Chondrocyte (in vitro differentiated cells): ENCODE measurements at regions not wholly inside any gene's neighbourhood (a gene's known extent, or its start where the extent isn't known, plus 50 kb on each side); places are given as distances from the start of the nearest gene placed in this dataset.
A peak's percentile ranks its signal among the peaks of the same experiment; 100 is the strongest.

Experiments used
- DNase-seq: peaks from one replicate; pipeline ENCODE4 v3.0.0; 2021; ENCODE audit warnings: mixed read lengths, low spot score
- H3K27ac Mint-ChIP-seq: one replicate; pipeline ENCODE4 v1.8.0; 2021; ENCODE audit warnings: mild to moderate bottlenecking, moderate library complexity, mixed read lengths; ENCODE audit not compliant: unreplicated experiment
- H3K27me3 Mint-ChIP-seq: 2 replicates; pipeline ENCODE4 v1.8.0; 2021; ENCODE audit warnings: low read depth, mixed read lengths
- H3K36me3 Mint-ChIP-seq: 2 replicates; pipeline ENCODE4 v1.8.0; 2021; ENCODE audit warnings: low read depth, mixed read lengths
- H3K4me1 Mint-ChIP-seq: 2 replicates; pipeline ENCODE4 v1.8.0; 2021; ENCODE audit warnings: low read depth, mild to moderate bottlenecking, mixed read lengths
- H3K4me3 Mint-ChIP-seq: one replicate; pipeline ENCODE4 v1.8.0; 2021; ENCODE audit warnings: mild to moderate bottlenecking, moderate library complexity, mixed read lengths; ENCODE audit not compliant: unreplicated experiment
- H3K9me3 Mint-ChIP-seq: 2 replicates; pipeline ENCODE4 v1.8.0; 2021; ENCODE audit warnings: low read depth, mixed read lengths
- TF ChIP-seq, protein P1 (sequence below): fragments of 200-600 bp; sonication (generic); IDR thresholded peaks from 2 replicates; pipeline ENCODE4 v1.5.0; 2021; ENCODE audit warnings: antibody characterized with exemption, mild to moderate bottlenecking, moderate library complexity

GRCh38 chr3:154003649-154004048, 117.5 kb upstream of the ARHGEF26 start:
- H3K27ac Mint-ChIP-seq, result no peak overlapping the region
- no peaks in the 10 kb centered on the region for H3K36me3 Mint-ChIP-seq
- H3K4me3 Mint-ChIP-seq, result no peak overlapping the region

GRCh38 chr3:154011036-154011435, 110.2 kb upstream of the ARHGEF26 start:
- Mint-ChIP-seq H3K4me1 (no peaks in the 10 kb centered on the region), H3K36me3 (no peaks in the 10 kb centered on the region), H3K27ac (no peak overlapping the region), H3K27me3 (peaks cover under 1% of the 10 kb centered on the region), H3K9me3 (no peaks in the 10 kb centered on the region), H3K4me3 (no peak overlapping the region)
- TF ChIP-seq, protein P1, sequence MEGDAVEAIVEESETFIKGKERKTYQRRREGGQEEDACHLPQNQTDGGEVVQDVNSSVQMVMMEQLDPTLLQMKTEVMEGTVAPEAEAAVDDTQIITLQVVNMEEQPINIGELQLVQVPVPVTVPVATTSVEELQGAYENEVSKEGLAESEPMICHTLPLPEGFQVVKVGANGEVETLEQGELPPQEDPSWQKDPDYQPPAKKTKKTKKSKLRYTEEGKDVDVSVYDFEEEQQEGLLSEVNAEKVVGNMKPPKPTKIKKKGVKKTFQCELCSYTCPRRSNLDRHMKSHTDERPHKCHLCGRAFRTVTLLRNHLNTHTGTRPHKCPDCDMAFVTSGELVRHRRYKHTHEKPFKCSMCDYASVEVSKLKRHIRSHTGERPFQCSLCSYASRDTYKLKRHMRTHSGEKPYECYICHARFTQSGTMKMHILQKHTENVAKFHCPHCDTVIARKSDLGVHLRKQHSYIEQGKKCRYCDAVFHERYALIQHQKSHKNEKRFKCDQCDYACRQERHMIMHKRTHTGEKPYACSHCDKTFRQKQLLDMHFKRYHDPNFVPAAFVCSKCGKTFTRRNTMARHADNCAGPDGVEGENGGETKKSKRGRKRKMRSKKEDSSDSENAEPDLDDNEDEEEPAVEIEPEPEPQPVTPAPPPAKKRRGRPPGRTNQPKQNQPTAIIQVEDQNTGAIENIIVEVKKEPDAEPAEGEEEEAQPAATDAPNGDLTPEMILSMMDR, result no peak
- no peak for DNase-seq

More at GRCh38 chr3:154003649-154004048, 117.5 kb upstream of the ARHGEF26 start:
- H3K27me3 Mint-ChIP-seq, result peaks cover 5% of the 10 kb centered on the region
- no peak for DNase-seq
- no peaks in the 10 kb centered on the region for H3K4me1 Mint-ChIP-seq
- TF ChIP-seq, protein P1, result no peak
- peaks cover 3% of the 10 kb centered on the region for H3K9me3 Mint-ChIP-seq

- Mint-ChIP-seq H3K36me3 (no peaks in the 10 kb centered on the region), H3K27me3 (no peaks in the 10 kb centered on the region), H3K27ac (no peak overlapping the region), H3K4me3 (no peak overlapping the region), H3K4me1 (no peaks in the 10 kb centered on the region), H3K9me3 (no peaks in the 10 kb centered on the region)
- DNase-seq, result no peak
- TF ChIP-seq, protein P1, result no peak
Measured at GRCh38 chr3:154013736-154014135, 107.5 kb upstream of the ARHGEF26 start.

- Mint-ChIP-seq H3K36me3 (no peaks in the 10 kb centered on the region), H3K4me3 (no peak overlapping the region), H3K4me1 (no peaks in the 10 kb centered on the region), H3K9me3 (peaks cover 1% of the 10 kb centered on the region), H3K27me3 (no peaks in the 10 kb centered on the region), H3K27ac (no peak overlapping the region)
- TF ChIP-seq, protein P1, result no peak
- DNase-seq, result no peak
Measured at GRCh38 chr3:154015307-154015706, 105.9 kb upstream of the ARHGEF26 start.

GRCh38 chr3:154018100-154018696, 103.0 kb upstream of the ARHGEF26 start:
- peaks cover 2% of the 10 kb centered on the region for H3K9me3 Mint-ChIP-seq
- no peaks in the 10 kb centered on the region for H3K4me1 Mint-ChIP-seq
- H3K27ac Mint-ChIP-seq, result no peak overlapping the region
- DNase-seq, result no peak
- no peaks in the 10 kb centered on the region for H3K27me3 Mint-ChIP-seq
- no peak overlapping the region for H3K4me3 Mint-ChIP-seq
- no peaks in the 10 kb centered on the region for H3K36me3 Mint-ChIP-seq
- TF ChIP-seq, protein P1, result peak; percentile 71
